Right lobe of liver (tissue), 6 donors: ENCODE measurements at regions not wholly inside any gene's neighbourhood (a gene's known extent, or its start where the extent isn't known, plus 50 kb on each side); places are given as distances from the start of the nearest gene placed in this dataset.
"Not testable (repeated sequence)": the region's sequence is repeated elsewhere in the genome, so short reads cannot be mapped to it uniquely, and the experiment has no call there.

Experiments used
- ATAC-seq, 4 donors: fragments of 200-7000 bp; cut with Tn5 transposase; one replicate each; pipeline ENCODE4 v1.9.1; 2020; ENCODE audit warnings: mild to moderate bottlenecking in 4 of 4, moderate library complexity in 4 of 4
- DNase-seq, 3 donors: peaks; one replicate each; pipeline ENCODE4 v3.0.0-alpha.2; 2020
- H3K27ac ChIP-seq, 3 donors: fragments of 200-600 bp; one replicate each; pipeline ENCODE4 v1.8.0; 2022
- H3K27me3 ChIP-seq, 2 donors: fragments of 200-600 bp; one replicate each; pipeline ENCODE4 v1.8.0; 2022
- H3K36me3 ChIP-seq, 4 donors: fragments of 200-600 bp; sonication (generic) in 1 of 4; one replicate each; pipeline versions ENCODE4 v1.5.1 to v1.8.0; 2017 to 2022; ENCODE audit warnings: control low read depth in 1 of 4
- H3K4me1 ChIP-seq, 4 donors: fragments of 200-600 bp; sonication (generic) in 1 of 4; one replicate each; pipeline versions ENCODE4 v1.5.1 to v1.8.0; 2017 to 2022; ENCODE audit warnings: control low read depth in 1 of 4
- H3K4me3 ChIP-seq, 3 donors: fragments of 200-600 bp; one replicate each; pipeline ENCODE4 v1.8.0; 2022
- H3K9me3 ChIP-seq, 4 donors: fragments of 200-600 bp; sonication (generic) in 1 of 4; one replicate each; pipeline versions ENCODE4 v1.5.1 to v1.8.0; 2017 to 2022; ENCODE audit warnings: control low read depth in 1 of 4
- CTCF ChIP-seq, 4 donors: fragments of 200-600 bp in 3 of 4; fragments of 450-650 bp in 1 of 4; IDR thresholded peaks; one replicate each; pipeline versions ENCODE4 v1.5.1 to v1.8.0; 2016 to 2022; ENCODE audit warnings: antibody characterized with exemption in 4 of 4, mild to moderate bottlenecking in 2 of 4
- POLR2A ChIP-seq: fragments of 450-650 bp; IDR thresholded peaks from one replicate; pipeline ENCODE4 v1.6.1; 2017; ENCODE audit warnings: antibody characterized with exemption, mild to moderate bottlenecking
- WGBS: methylation state at CpG from one replicate; pipeline ENCODE4 v1.1.6; 2018; ENCODE audit warnings: low coverage, low lambda C conversion rate; ENCODE audit not compliant: insufficient coverage; ENCODE audit errors: missing lambda C conversion rate; 5-methylcytosine and 5-hydroxymethylcytosine counted together
- intact Hi-C, 2 donors: fragments of 100-400 bp; cut with DNase I; formaldehyde crosslinking; loops; one replicate each; pipeline versions ENCODE4 v1.11.2 to v1.14.1; 2022
- donor health status: DM: no; HTN: yes; CAD: no.
- donor health status: DM: no; HTN: no; CAD: no.
- donor health status: DM: no; HTN: no; CAD: no.
- donor health status: DM: no; HTN: yes; CAD: no.
- donor health status: DM: no; HTN: yes; CAD: no.

GRCh38 chr16:59114790-59115189 is 380.7 kb upstream of the GOT2 start:
- Histone ChIP-seq H3K9me3 (no peaks in the 10 kb centered on the region), H3K27ac (no peak overlapping the region), H3K4me3 (no peak overlapping the region), H3K4me1 (no peaks in the 10 kb centered on the region), H3K36me3 (no peaks in the 10 kb centered on the region), H3K27me3 (no peaks in the 10 kb centered on the region)
- TF ChIP-seq POLR2A (no peak), CTCF (IDR thresholded peaks at IDR 0.05) (no peak)
- no peak for ATAC-seq
- WGBS: 27% methylated on average over 1 of the region's 1 CpG
- intact Hi-C loops: no loop called here
- DNase-seq: no peak

GRCh38 chr16:59113004-59113670 is 379.0 kb upstream of the GOT2 start:
- no peak for DNase-seq
- no peak for ATAC-seq
- no peak overlapping the region for H3K27ac ChIP-seq
- no peaks in the 10 kb centered on the region for H3K36me3 ChIP-seq
- no peaks in the 10 kb centered on the region for H3K9me3 ChIP-seq
- no peak overlapping the region for H3K4me3 ChIP-seq
- 57% methylated on average over 2 of the region's 2 CpGs for WGBS
- intact Hi-C loops: no loop called here
- H3K4me1 ChIP-seq: no peaks in the 10 kb centered on the region
- no peaks in the 10 kb centered on the region for H3K27me3 ChIP-seq
- TF ChIP-seq POLR2A: no peak

- DNase-seq (no peak), ATAC-seq (no peak)
- Histone ChIP-seq H3K4me3 (no peak overlapping the region), H3K9me3 (no peaks in the 10 kb centered on the region), H3K27me3 (no peaks in the 10 kb centered on the region), H3K27ac (no peak overlapping the region), H3K4me1 (no peaks in the 10 kb centered on the region), H3K36me3 (no peaks in the 10 kb centered on the region)
- intact Hi-C loops: no loop called here
- no peak for TF ChIP-seq CTCF (IDR thresholded peaks at IDR 0.05)
- TF ChIP-seq POLR2A: no peak
Observed at GRCh38 chr16:59111280-59111679, 377.2 kb upstream of the GOT2 start.

GRCh38 chr16:59108374-59108773 is 374.3 kb upstream of the GOT2 start:
- Histone ChIP-seq H3K36me3 (no peaks in the 10 kb centered on the region), H3K27me3 (no peaks in the 10 kb centered on the region), H3K9me3 (no peaks in the 10 kb centered on the region), H3K4me3 (no peak overlapping the region), H3K27ac (no peak overlapping the region), H3K4me1 (no peaks in the 10 kb centered on the region)
- no peak for TF ChIP-seq CTCF (IDR thresholded peaks at IDR 0.05)
- TF ChIP-seq POLR2A: no peak
- ATAC-seq: no peak
- 21% methylated on average over 2 of the region's 2 CpGs for WGBS
- intact Hi-C loops: no loop called here
- no peak for DNase-seq

- WGBS: 20% methylated on average over 1 of the region's 9 CpGs
- H3K27ac ChIP-seq, H3K27me3 ChIP-seq, H3K4me1 ChIP-seq, ATAC-seq, H3K4me3 ChIP-seq, H3K36me3 ChIP-seq, intact Hi-C loops, H3K9me3 ChIP-seq, DNase-seq: not testable (repeated sequence)
Observed at GRCh38 chr16:59096682-59097081, 362.6 kb upstream of the GOT2 start.

- Histone ChIP-seq H3K4me3 (no peak overlapping the region), H3K27ac (no peak overlapping the region), H3K4me1 (no peaks in the 10 kb centered on the region), H3K9me3 (no peaks in the 10 kb centered on the region), H3K36me3 (no peaks in the 10 kb centered on the region), H3K27me3 (no peaks in the 10 kb centered on the region)
- DNase-seq: no peak
- no peak for ATAC-seq
- TF ChIP-seq CTCF (IDR thresholded peaks at IDR 0.05) (no peak), POLR2A (no peak)
- intact Hi-C loops: no loop called here
- WGBS: 55% methylated on average over 1 of the region's 1 CpG
Observed at GRCh38 chr16:59090541-59090940, 356.4 kb upstream of the GOT2 start.
